OCI-LY7 (cell line): ENCODE measurements at regions not wholly inside any gene's neighbourhood (a gene's known extent, or its start where the extent isn't known, plus 50 kb on each side); places are given as distances from the start of the nearest gene placed in this dataset.

Source experiments
- CTCF ChIP-seq: fragments of 200-600 bp; sonication (generic); conservative IDR thresholded peaks from 2 replicates; pipeline ENCODE4 v1.5.1; 2014; ENCODE audit warnings: mild to moderate bottlenecking, antibody characterized with exemption, low read length, moderate library complexity, mixed read lengths
- EZH2phosphoT487 ChIP-seq: fragments of 200-600 bp; sonication (generic); IDR thresholded peaks from 2 replicates; pipeline ENCODE4 v1.6.1; 2018; ENCODE audit warnings: low read depth, borderline replicate concordance, mild to moderate bottlenecking, mixed run types, antibody characterized with exemption, low read length, moderate library complexity, mixed read lengths

GRCh38 chr20:50429412-50429811 lies 80.8 kb upstream of the PTPN1 start:
- TF ChIP-seq CTCF (no peak), EZH2phosphoT487 (no peak)
